ENCODE measurements at regions not wholly inside any gene's neighbourhood (a gene's known extent, or its start where the extent isn't known, plus 50 kb on each side); places are given as distances from the start of the nearest gene placed in this dataset.

GRCh38 chr10:10431422-10432066 is 586.1 kb upstream of the CELF2 start:
- TF ChIP-seq CTCF (IDR thresholded peaks at IDR 0.05) (no peak), POLR2A (IDR thresholded peaks at IDR 0.05) (no peak), EP300 (IDR thresholded peaks at IDR 0.05) (no peak), POLR2AphosphoS5 (IDR thresholded peaks at IDR 0.05) (no peak)
